Activated effector memory CD4-positive, alpha-beta T cell treated with Interleukin-2 at 50 U/mL for 16 hours (primary cell): ENCODE measurements at regions not wholly inside any gene's neighbourhood (a gene's known extent, or its start where the extent isn't known, plus 50 kb on each side); places are given as distances from the start of the nearest gene placed in this dataset.
A peak's percentile ranks its signal among the peaks of the same experiment; 100 is the strongest.

Experiments used
- DNase-seq: peaks from one replicate; pipeline ENCODE4 v3.0.0-alpha.2; 2020

DNA sequence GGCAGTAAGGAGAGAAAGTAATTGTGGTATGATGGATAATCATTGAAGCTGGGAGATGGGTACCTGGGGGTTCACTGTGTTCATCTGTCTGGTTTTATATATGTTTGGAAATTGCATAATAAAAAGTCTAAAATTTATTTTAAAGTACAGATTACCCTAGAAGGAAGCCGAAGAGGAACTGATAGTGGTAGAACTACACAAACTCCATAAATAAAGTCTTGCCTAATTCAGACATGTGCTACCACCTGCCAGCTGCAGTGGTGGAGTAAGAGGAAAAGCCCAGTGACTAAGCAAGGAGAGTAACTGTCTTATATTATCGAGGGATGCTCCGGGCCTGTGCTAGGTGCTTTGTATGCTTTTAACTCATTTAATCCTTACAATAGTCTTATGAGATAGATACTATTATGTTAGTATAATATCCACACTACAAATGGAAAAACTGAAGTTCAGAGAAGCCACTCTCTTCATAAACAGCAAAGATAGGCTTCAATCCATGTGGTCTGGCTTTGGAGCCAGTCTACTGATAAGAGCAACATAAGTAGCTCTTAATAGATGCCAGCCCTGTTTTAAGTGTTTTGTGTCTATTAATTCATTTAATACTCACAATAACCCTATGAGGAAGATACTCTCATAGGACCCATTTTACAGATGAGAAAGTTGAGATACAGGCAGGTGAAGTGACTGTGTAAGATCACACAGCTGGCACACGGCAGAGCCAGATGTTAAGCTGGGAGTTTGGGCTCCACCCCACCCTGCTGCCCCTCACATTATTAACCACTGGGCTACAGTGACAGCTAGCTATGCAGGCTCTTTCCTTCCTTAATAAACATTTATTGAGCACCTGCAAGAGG lies 56.8 kb upstream of the HNRNPU start:
- DNase-seq: no peak

- no peak for DNase-seq
These were observed 55.3 kb upstream of the HNRNPU start for GRCh38 chr1:244919320-244920282.

- DNase-seq: peak; percentile 50
These were observed 54.3 kb upstream of the HNRNPU start for GRCh38 chr1:244918421-244919319.

DNA sequence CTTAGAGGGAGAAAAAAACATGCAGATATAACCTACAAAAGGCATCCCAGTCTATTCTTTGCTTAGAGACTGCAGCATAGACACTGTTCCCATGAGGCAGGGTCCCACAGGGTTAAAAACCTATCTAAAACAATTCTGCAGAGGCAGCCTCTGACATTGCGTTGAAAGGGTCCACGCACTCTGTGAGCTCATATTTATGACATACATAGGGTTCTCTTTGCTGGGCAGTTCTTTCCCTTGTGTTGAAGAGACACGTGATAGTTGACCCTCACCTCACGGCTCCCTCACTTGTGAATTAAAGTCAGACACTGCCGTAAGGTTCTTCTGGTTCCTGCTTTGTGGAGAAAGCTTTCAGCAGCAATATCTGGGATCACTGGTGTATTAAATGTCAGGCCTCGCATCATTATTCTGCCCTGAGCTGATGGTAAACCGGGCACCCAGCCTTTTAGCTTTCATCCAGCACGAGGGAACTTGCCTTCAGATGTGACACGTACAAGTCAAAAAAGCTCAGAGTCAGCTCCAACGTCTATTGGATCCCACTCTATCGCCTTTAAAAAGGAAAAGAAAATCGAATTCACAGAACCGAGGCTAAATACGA lies 52.8 kb upstream of the HNRNPU start:
- DNase-seq: no peak

DNA sequence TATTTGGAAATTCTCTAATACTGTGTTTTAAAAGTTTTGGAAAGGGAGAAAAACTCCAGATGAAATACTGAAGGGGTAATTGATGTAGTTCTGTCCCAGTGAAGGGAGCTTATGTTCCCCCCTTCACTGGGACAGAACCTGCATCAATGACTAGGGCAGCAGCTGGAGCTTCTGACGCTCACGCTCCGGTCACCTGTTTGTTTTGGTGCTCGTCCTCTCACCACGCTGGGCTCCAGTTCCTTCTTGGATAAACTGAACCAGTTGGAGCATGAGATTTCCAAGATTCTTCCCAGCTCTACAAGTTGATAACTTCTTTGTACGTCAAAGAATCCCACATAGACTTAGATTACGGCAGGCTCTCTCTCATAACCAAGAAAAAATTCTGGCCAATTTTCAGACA lies 51.4 kb upstream of the HNRNPU start:
- no peak for DNase-seq

GRCh38 chr1:244914761-244915160 lies 50.4 kb upstream of the HNRNPU start:
- no peak for DNase-seq
